ENCODE measurements at regions not wholly inside any gene's neighbourhood (a gene's known extent, or its start where the extent isn't known, plus 50 kb on each side); places are given as distances from the start of the nearest gene placed in this dataset.
A peak's percentile ranks its signal among the peaks of the same experiment; 100 is the strongest.
"Not testable (repeated sequence)": the region's sequence is repeated elsewhere in the genome, so short reads cannot be mapped to it uniquely, and the experiment has no call there.

- not testable (repeated sequence) for H3K27me3 ChIP-seq (ENCODE audit: control insufficient read depth in 3 of 3, insufficient read depth in 3 of 3, low read length in 3 of 3); H3K27ac ChIP-seq (ENCODE audit: low read depth in 1 of 3, low read length in 2 of 3); FAIRE-seq; H3K4me1 ChIP-seq (ENCODE audit: control insufficient read depth in 3 of 3, insufficient read depth in 2 of 3, low read depth in 1 of 3, low read length in 2 of 3); H3K4me3 ChIP-seq (ENCODE audit: low read depth in 1 of 3, low read length in 3 of 3); H3K9me3 ChIP-seq (ENCODE audit: control insufficient read depth in 2 of 2, insufficient read depth in 1 of 2, low read depth in 1 of 2, low read length in 1 of 2); H3K36me3 ChIP-seq (ENCODE audit: control insufficient read depth in 3 of 3, insufficient read depth in 2 of 3, low read depth in 1 of 3, low read length in 3 of 3)
- peak; percentile 26 to 67 for DNase-seq
- WGBS, 3 donors, result 74 to 79% (median 75%) methylated on average over 5 of the region's 5 CpGs
Measured at GRCh38 chr13:18211752-18212560, 969.7 kb downstream of the TUBA3C start.

DNA sequence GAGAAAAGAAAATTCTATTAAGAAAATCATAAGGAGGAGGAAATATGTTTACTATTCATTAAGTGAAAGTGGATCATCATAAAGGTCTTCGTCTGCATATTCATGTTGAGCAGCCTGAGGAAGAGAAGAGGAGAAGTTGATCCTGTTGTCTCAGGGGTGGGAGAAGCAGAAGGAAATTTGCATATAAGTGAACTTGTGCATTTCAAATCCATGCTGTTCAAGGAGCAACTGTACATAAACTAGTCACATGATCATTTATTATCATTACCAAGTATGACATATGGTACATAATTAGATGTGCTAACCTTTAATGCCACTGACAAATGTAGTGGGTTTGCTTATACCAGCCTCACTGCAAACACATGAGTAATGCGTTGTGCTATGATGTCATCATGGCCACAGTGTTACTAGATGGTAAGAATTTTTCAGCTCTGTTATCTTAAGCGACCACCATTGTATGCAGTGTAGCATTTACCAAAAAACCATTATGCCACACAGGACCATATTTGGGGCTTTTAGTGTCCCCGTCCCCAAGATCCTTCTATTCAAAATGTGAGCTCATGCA, 976.9 kb downstream of the TUBA3C start:
- not testable (repeated sequence) for DNase-seq; H3K4me3 ChIP-seq (ENCODE audit: low read depth in 1 of 3, low read length in 3 of 3); H3K27me3 ChIP-seq (ENCODE audit: control insufficient read depth in 3 of 3, insufficient read depth in 3 of 3, low read length in 3 of 3); FAIRE-seq; H3K4me1 ChIP-seq (ENCODE audit: control insufficient read depth in 3 of 3, insufficient read depth in 2 of 3, low read depth in 1 of 3, low read length in 2 of 3); H3K9me3 ChIP-seq (ENCODE audit: control insufficient read depth in 2 of 2, insufficient read depth in 1 of 2, low read depth in 1 of 2, low read length in 1 of 2); H3K36me3 ChIP-seq (ENCODE audit: control insufficient read depth in 3 of 3, insufficient read depth in 2 of 3, low read depth in 1 of 3, low read length in 3 of 3); H3K27ac ChIP-seq (ENCODE audit: low read depth in 1 of 3, low read length in 2 of 3)
- 59 to 74% (median 68%) methylated on average over 2 to 3 of the region's 4 CpGs for WGBS, 3 donors

GRCh38 chr13:18195365-18195678, 986.3 kb downstream of the TUBA3C start:
- not testable (repeated sequence) for FAIRE-seq; H3K27me3 ChIP-seq (ENCODE audit: control insufficient read depth in 3 of 3, insufficient read depth in 3 of 3, low read length in 3 of 3); H3K9me3 ChIP-seq (ENCODE audit: control insufficient read depth in 2 of 2, insufficient read depth in 1 of 2, low read depth in 1 of 2, low read length in 1 of 2); H3K4me1 ChIP-seq (ENCODE audit: control insufficient read depth in 3 of 3, insufficient read depth in 2 of 3, low read depth in 1 of 3, low read length in 2 of 3); DNase-seq; H3K36me3 ChIP-seq (ENCODE audit: control insufficient read depth in 3 of 3, insufficient read depth in 2 of 3, low read depth in 1 of 3, low read length in 3 of 3); H3K4me3 ChIP-seq (ENCODE audit: low read depth in 1 of 3, low read length in 3 of 3); H3K27ac ChIP-seq (ENCODE audit: low read depth in 1 of 3, low read length in 2 of 3)
- 80 to 98% (median 89%) methylated on average over 4 to 11 of the region's 22 CpGs for WGBS, 3 donors

DNA sequence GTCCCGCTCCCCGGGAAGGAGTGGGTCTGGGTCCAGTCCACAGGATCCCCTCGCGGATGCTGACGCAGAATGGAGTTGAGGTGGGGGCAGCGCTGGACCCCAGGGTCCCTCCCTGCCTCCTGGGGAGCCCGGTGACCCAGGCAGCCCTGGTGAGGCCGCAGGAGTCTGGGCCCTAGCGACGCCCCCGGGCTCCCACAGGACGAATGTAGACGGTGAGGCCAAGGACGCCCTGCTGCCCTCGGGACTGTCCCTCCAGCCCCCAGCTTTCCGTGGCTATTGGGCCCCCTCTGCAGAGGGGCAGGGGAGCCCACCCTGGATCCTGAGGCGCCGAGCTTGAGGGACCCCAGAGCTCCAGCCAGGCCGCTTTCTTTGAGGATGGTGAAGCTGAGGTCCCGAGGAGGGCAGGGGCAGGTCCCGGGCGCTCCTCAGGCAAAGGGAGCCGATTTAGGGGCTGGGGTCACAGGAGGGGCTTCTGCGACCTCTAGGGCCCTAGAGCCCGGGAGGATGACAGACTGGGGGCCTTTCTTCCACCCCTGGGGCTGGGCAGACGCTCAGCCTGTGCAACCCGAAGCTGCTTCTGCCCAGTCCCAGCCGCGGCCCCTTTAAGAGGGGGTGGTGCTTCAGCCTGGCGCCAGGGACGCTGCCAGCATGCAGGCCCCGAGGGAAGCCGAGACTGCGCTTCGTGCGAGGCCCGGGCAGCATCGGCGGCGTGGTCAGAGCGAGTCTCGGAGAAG, 986.8 kb downstream of the TUBA3C start:
- not testable (repeated sequence) for H3K4me3 ChIP-seq (ENCODE audit: low read depth in 1 of 3, low read length in 3 of 3); H3K27ac ChIP-seq (ENCODE audit: low read depth in 1 of 3, low read length in 2 of 3); H3K9me3 ChIP-seq (ENCODE audit: control insufficient read depth in 2 of 2, insufficient read depth in 1 of 2, low read depth in 1 of 2, low read length in 1 of 2); FAIRE-seq; H3K27me3 ChIP-seq (ENCODE audit: control insufficient read depth in 3 of 3, insufficient read depth in 3 of 3, low read length in 3 of 3); H3K36me3 ChIP-seq (ENCODE audit: control insufficient read depth in 3 of 3, insufficient read depth in 2 of 3, low read depth in 1 of 3, low read length in 3 of 3); DNase-seq; H3K4me1 ChIP-seq (ENCODE audit: control insufficient read depth in 3 of 3, insufficient read depth in 2 of 3, low read depth in 1 of 3, low read length in 2 of 3)
- 68 to 87% (median 75%) methylated on average over 4 to 23 of the region's 42 CpGs for WGBS, 3 donors

DNA sequence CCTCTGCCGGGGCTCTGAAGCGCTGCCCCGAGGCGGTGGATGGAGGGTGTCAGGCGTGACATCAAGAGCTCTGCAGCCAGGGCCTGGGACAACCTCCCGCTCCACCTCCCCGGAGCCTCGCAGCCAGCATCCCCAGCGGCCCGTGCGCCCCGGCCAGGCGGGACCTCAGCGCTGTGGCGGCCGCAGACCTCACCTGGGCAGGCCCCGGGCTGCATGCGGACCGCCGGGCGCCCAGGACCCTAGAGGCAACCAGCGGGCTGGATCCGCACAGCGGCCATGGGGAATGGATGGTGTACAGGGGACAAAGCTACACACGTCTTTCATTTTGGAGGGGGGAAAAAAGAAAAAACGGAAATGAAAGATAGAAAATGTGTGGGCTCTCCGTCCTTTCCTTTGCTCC, 987.5 kb downstream of the TUBA3C start:
- 77 to 92% (median 81%) methylated on average over 14 to 26 of the region's 27 CpGs for WGBS, 3 donors
- H3K27ac ChIP-seq (ENCODE audit: low read depth in 1 of 3, low read length in 2 of 3); FAIRE-seq; H3K4me3 ChIP-seq (ENCODE audit: low read depth in 1 of 3, low read length in 3 of 3); H3K36me3 ChIP-seq (ENCODE audit: control insufficient read depth in 3 of 3, insufficient read depth in 2 of 3, low read depth in 1 of 3, low read length in 3 of 3); H3K27me3 ChIP-seq (ENCODE audit: control insufficient read depth in 3 of 3, insufficient read depth in 3 of 3, low read length in 3 of 3); H3K9me3 ChIP-seq (ENCODE audit: control insufficient read depth in 2 of 2, insufficient read depth in 1 of 2, low read depth in 1 of 2, low read length in 1 of 2); H3K4me1 ChIP-seq (ENCODE audit: control insufficient read depth in 3 of 3, insufficient read depth in 2 of 3, low read depth in 1 of 3, low read length in 2 of 3); DNase-seq: not testable (repeated sequence)
